Activated CD8-positive, alpha-beta T cell treated with anti-CD3 and anti-CD28 coated beads for 36 hours (primary cell): ENCODE measurements at regions not wholly inside any gene's neighbourhood (a gene's known extent, or its start where the extent isn't known, plus 50 kb on each side); places are given as distances from the start of the nearest gene placed in this dataset.

Experiments
- ATAC-seq: fragments of 200-7000 bp; cut with Tn5 transposase; one replicate; pipeline ENCODE4 v1.10.0; 2021; ENCODE audit warnings: mild to moderate bottlenecking, moderate library complexity
- CTCF ChIA-PET: fragments of 350-600 bp; sonication (Branson Sonifier 250); formaldehyde crosslinking; loops from one replicate; lab custom pipeline; 2021; ENCODE audit warnings: antibody characterized with exemption; lab: Charles Lee
- POLR2A ChIA-PET: fragments of 350-600 bp; sonication (Branson Sonifier 250); formaldehyde crosslinking; loops from one replicate; lab custom pipeline; 2021; ENCODE audit warnings: antibody characterized with exemption; lab: Charles Lee
- DNase-seq: peaks from one replicate; pipeline ENCODE4 v3.0.0-alpha.2; 2020
- H3K27ac Mint-ChIP-seq: one replicate; pipeline ENCODE4 v1.8.0; 2021; ENCODE audit warnings: mild to moderate bottlenecking, mixed read lengths
- H3K27me3 Mint-ChIP-seq: one replicate; pipeline ENCODE4 v1.8.0; 2021; ENCODE audit warnings: mixed read lengths
- H3K36me3 Mint-ChIP-seq: one replicate; pipeline ENCODE4 v1.8.0; 2021; ENCODE audit warnings: low read depth, mixed read lengths
- H3K4me1 Mint-ChIP-seq: one replicate; pipeline ENCODE4 v1.8.0; 2021; ENCODE audit warnings: low read depth, mixed read lengths
- H3K4me3 Mint-ChIP-seq: one replicate; pipeline ENCODE4 v1.8.0; 2021; ENCODE audit warnings: mild to moderate bottlenecking, moderate library complexity, mixed read lengths
- H3K9me3 Mint-ChIP-seq: one replicate; pipeline ENCODE4 v1.8.0; 2021; ENCODE audit warnings: mixed read lengths
- CTCF ChIP-seq: fragments of 200-600 bp; IDR thresholded peaks from one replicate; pipeline ENCODE4 v1.8.0; 2022; ENCODE audit warnings: antibody characterized with exemption, mild to moderate bottlenecking
- intact Hi-C: fragments of 100-400 bp; cut with micrococcal nuclease; formaldehyde crosslinking; loops from one replicate; pipeline ENCODE4 v1.10.0; 2022

GRCh38 chr22:27242917-27243589 lies 558.5 kb downstream of the MN1 start:
- no peaks in the 10 kb centered on the region for H3K36me3 Mint-ChIP-seq
- H3K9me3 Mint-ChIP-seq, result peaks cover 4% of the 10 kb centered on the region
- no peak overlapping the region for H3K4me3 Mint-ChIP-seq
- ChIA-PET CTCF (no interaction called here), POLR2A (no interaction called here)
- intact Hi-C loops, result no loop called here
- H3K27ac Mint-ChIP-seq, result no peak overlapping the region
- TF ChIP-seq CTCF, result no peak
- ATAC-seq, result no peak
- peaks cover 14% of the 10 kb centered on the region for H3K4me1 Mint-ChIP-seq
- DNase-seq, result no peak
- peaks cover 5% of the 10 kb centered on the region for H3K27me3 Mint-ChIP-seq

- H3K9me3 Mint-ChIP-seq, result peaks cover 4% of the 10 kb centered on the region
- ATAC-seq (no peak), DNase-seq (no peak)
- ChIA-PET CTCF (no interaction called here), POLR2A (no interaction called here)
- H3K4me3 Mint-ChIP-seq, result no peak overlapping the region
- no peaks in the 10 kb centered on the region for H3K36me3 Mint-ChIP-seq
- TF ChIP-seq CTCF, result no peak
- peaks cover 14% of the 10 kb centered on the region for H3K4me1 Mint-ChIP-seq
- no peak overlapping the region for H3K27ac Mint-ChIP-seq
- intact Hi-C loops, result no loop called here
- peaks cover 5% of the 10 kb centered on the region for H3K27me3 Mint-ChIP-seq
These were observed 557.2 kb downstream of the MN1 start for GRCh38 chr22:27244328-27244727.

- Mint-ChIP-seq H3K27me3 (no peaks in the 10 kb centered on the region), H3K36me3 (no peaks in the 10 kb centered on the region), H3K9me3 (peaks cover 4% of the 10 kb centered on the region), H3K27ac (no peak overlapping the region), H3K4me1 (peaks cover 14% of the 10 kb centered on the region), H3K4me3 (no peak overlapping the region)
- ATAC-seq, result no peak
- no peak for DNase-seq
- TF ChIP-seq CTCF, result no peak
- intact Hi-C loops, result no loop called here
- POLR2A ChIA-PET, result no interaction called here
- CTCF ChIA-PET, result no interaction called here
These were observed 556.5 kb downstream of the MN1 start for GRCh38 chr22:27245056-27245455.

- ChIA-PET POLR2A (no interaction called here), CTCF (no interaction called here)
- DNase-seq, result no peak
- H3K9me3 Mint-ChIP-seq, result peaks cover 4% of the 10 kb centered on the region
- H3K27ac Mint-ChIP-seq, result no peak overlapping the region
- TF ChIP-seq CTCF, result no peak
- no peak for ATAC-seq
- no peaks in the 10 kb centered on the region for H3K27me3 Mint-ChIP-seq
- intact Hi-C loops, result loop anchor here (1.0 kb wide), 1 partner anchor 14 kb away; no protein-coding TSS in a partner anchor
- no peaks in the 10 kb centered on the region for H3K36me3 Mint-ChIP-seq
- H3K4me3 Mint-ChIP-seq, result no peak overlapping the region
- peaks cover 14% of the 10 kb centered on the region for H3K4me1 Mint-ChIP-seq
These were observed 555.0 kb downstream of the MN1 start for GRCh38 chr22:27246558-27246957.

- H3K36me3 Mint-ChIP-seq, result no peaks in the 10 kb centered on the region
- peaks cover 14% of the 10 kb centered on the region for H3K4me1 Mint-ChIP-seq
- no peak for TF ChIP-seq CTCF
- ChIA-PET CTCF (no interaction called here), POLR2A (no interaction called here)
- intact Hi-C loops, result no loop called here
- H3K4me3 Mint-ChIP-seq, result no peak overlapping the region
- DNase-seq (no peak), ATAC-seq (no peak)
- peaks cover 4% of the 10 kb centered on the region for H3K9me3 Mint-ChIP-seq
- H3K27me3 Mint-ChIP-seq, result no peaks in the 10 kb centered on the region
- H3K27ac Mint-ChIP-seq, result no peak overlapping the region
These were observed 553.7 kb downstream of the MN1 start for GRCh38 chr22:27247701-27248434.
